Jurkat, Clone E6-1 (cell line): ENCODE measurements at regions not wholly inside any gene's neighbourhood (a gene's known extent, or its start where the extent isn't known, plus 50 kb on each side); places are given as distances from the start of the nearest gene placed in this dataset.

ENCODE experiments used
- DNase-seq: peaks from one replicate; pipeline ENCODE4 v3.0.0-alpha.2; 2011; ENCODE audit warnings: low read depth, low spot score
- H3K4me3 ChIP-seq: 2 replicates; pipeline ENCODE4 v1.5.1; 2011; ENCODE audit warnings: mild to moderate bottlenecking, low read length, control low read depth, moderate library complexity

GRCh38 chr11:79547256-79547655 lies 106.4 kb upstream of the TENM4 start:
- H3K4me3 ChIP-seq: no peak overlapping the region
- DNase-seq: no peak

GRCh38 chr11:79546351-79546750 lies 105.5 kb upstream of the TENM4 start:
- no peak for DNase-seq
- H3K4me3 ChIP-seq: no peak overlapping the region

GRCh38 chr11:79544361-79544760 lies 103.5 kb upstream of the TENM4 start:
- no peak for DNase-seq
- H3K4me3 ChIP-seq: no peak overlapping the region

- no peak overlapping the region for H3K4me3 ChIP-seq
- DNase-seq: no peak
These were observed 102.3 kb upstream of the TENM4 start for GRCh38 chr11:79543101-79543500.

GRCh38 chr11:79541466-79541865 lies 100.6 kb upstream of the TENM4 start:
- no peak for DNase-seq
- no peak overlapping the region for H3K4me3 ChIP-seq

- no peak for DNase-seq
- no peak overlapping the region for H3K4me3 ChIP-seq
These were observed 97.9 kb upstream of the TENM4 start for GRCh38 chr11:79538775-79539174.

GRCh38 chr11:79536155-79536917 lies 95.5 kb upstream of the TENM4 start:
- no peak for DNase-seq
- no peak overlapping the region for H3K4me3 ChIP-seq

- DNase-seq: no peak
- no peak overlapping the region for H3K4me3 ChIP-seq
These were observed 94.8 kb upstream of the TENM4 start for GRCh38 chr11:79535606-79536005.

GRCh38 chr11:79525257-79525656 lies 84.4 kb upstream of the TENM4 start:
- H3K4me3 ChIP-seq: no peak overlapping the region
- DNase-seq: no peak

GRCh38 chr11:79522626-79523025 lies 81.8 kb upstream of the TENM4 start:
- DNase-seq: no peak
- no peak overlapping the region for H3K4me3 ChIP-seq

- no peak overlapping the region for H3K4me3 ChIP-seq
- DNase-seq: no peak
These were observed 79.3 kb upstream of the TENM4 start for GRCh38 chr11:79520086-79520485.

- no peak for DNase-seq
- H3K4me3 ChIP-seq: no peak overlapping the region
These were observed 75.0 kb upstream of the TENM4 start for GRCh38 chr11:79515781-79516180.

- no peak for DNase-seq
- H3K4me3 ChIP-seq: no peak overlapping the region
These were observed 73.9 kb upstream of the TENM4 start for GRCh38 chr11:79514695-79515094.

- no peak for DNase-seq
- H3K4me3 ChIP-seq: no peak overlapping the region
These were observed 73.5 kb upstream of the TENM4 start for GRCh38 chr11:79514290-79514689.

- no peak overlapping the region for H3K4me3 ChIP-seq
- DNase-seq: no peak
These were observed 72.1 kb upstream of the TENM4 start for GRCh38 chr11:79512706-79513469.

GRCh38 chr11:79510960-79511359 lies 70.1 kb upstream of the TENM4 start:
- H3K4me3 ChIP-seq: no peak overlapping the region
- no peak for DNase-seq

GRCh38 chr11:79508461-79508860 lies 67.6 kb upstream of the TENM4 start:
- no peak overlapping the region for H3K4me3 ChIP-seq
- DNase-seq: no peak

- H3K4me3 ChIP-seq: no peak overlapping the region
- no peak for DNase-seq
These were observed 66.9 kb upstream of the TENM4 start for GRCh38 chr11:79507706-79508105.

GRCh38 chr11:79506734-79507344 lies 66.0 kb upstream of the TENM4 start:
- DNase-seq: no peak
- no peak overlapping the region for H3K4me3 ChIP-seq

- no peak for DNase-seq
- no peak overlapping the region for H3K4me3 ChIP-seq
These were observed 65.3 kb upstream of the TENM4 start for GRCh38 chr11:79506124-79506523.
